ENCODE measurements at regions not wholly inside any gene's neighbourhood (a gene's known extent, or its start where the extent isn't known, plus 50 kb on each side); places are given as distances from the start of the nearest gene placed in this dataset.

DNA sequence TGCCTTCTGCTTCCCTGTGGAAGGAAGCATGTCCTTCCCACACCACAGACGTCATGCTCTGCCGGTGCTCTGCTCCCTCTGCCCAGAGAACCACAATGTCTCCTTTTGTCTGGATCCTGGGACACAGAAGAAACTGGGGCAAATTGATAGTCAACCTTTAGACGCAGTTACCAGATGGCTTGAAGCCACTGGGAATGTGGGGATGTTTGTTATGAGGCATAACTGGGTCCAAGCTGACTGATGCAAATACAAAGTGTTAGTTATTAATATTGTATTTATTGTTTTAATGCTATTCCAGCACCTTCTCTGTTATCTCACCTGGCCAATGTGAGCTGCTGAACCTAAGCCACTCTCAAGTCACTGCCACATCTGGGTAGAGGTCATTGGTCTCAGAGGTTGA lies 322.2 kb downstream of the SHANK2 start:
- no peak for DNase-seq (ENCODE audit: low spot score)

DNA sequence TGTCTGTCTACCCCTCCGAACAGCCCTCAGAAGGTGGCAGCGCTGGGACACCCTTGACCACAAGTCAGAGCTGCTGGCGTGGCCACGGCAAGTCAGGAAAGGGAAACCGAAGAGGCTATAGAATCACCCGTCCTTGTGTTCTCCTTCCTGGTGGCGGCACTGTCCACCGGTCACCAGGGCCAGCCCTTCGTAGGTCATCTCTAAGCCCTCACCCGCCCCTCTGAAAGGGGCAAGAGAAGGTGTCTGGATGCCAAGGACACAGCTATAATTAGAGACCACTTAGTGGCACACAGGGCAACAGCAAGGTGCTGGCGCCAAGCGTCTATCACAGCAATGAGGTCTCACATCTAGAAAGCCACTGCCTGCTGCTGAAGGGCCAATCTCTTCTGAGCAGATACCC lies 320.9 kb downstream of the SHANK2 start:
- DNase-seq (ENCODE audit: low spot score), result no peak

DNA sequence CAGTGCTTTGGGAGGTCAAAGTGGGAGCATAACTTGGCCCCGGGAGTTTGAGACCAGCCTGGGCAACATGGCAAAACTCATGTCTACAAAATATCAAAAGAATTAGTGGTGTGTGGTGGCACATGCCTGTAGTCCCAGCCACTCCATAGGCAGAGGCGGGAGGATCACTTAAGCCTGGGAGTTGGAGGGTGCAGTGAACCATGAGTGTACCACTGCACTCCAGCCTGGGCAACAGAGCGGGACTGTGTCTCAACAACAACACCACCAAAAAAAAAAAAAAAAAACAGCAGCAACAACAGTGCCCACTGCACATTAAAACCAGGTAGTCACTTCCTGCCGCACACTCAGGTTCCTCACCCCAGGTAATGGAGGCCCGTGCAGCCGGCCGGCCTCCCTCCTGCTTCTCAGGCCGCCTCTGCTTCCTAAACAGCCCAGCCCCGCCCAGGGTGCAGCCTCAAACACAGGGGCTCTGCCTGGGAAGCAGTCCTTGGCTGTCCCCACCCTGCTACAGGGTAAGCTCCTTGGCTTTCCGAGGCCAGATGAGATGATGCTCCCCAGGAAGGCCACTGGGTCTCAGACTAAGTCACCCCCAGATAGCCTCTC lies 318.3 kb downstream of the SHANK2 start:
- DNase-seq (ENCODE audit: low spot score), result no peak

DNA sequence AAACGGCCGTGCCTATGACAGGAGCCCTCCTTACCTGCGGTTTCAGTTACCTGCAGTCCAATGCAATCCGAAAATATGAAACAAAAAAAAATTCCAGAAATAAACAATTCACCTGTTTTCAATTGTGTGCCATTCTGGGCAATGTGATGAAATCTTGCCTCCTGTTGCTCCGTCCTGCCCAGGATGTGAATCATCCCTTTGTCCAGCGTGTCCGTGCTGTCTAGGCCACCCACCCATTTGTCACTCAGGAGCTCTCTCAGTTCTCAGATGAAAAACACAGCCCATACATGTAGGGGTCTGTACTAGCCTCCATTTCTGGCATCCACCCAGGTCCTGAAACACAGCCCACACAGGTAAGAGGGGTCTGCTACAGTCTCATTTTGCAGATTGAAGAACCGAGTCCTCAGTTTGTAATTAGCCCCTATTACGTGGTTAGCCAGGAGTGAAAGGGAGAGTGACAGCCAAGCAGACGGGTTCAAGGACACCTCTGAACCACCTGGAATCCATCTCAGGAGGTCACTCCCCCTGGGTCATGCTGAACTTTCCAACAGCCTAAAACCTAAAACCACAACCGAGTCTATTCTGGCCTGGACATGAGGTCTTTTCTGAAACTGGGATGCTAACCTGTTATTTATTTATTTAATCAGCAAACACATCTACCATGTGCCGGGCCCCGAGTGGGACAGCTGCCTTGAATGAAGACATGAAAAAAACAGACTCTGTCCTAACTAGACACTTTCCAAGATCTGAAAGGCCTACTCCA lies 317.2 kb downstream of the SHANK2 start:
- DNase-seq (ENCODE audit: low spot score), result no peak

DNA sequence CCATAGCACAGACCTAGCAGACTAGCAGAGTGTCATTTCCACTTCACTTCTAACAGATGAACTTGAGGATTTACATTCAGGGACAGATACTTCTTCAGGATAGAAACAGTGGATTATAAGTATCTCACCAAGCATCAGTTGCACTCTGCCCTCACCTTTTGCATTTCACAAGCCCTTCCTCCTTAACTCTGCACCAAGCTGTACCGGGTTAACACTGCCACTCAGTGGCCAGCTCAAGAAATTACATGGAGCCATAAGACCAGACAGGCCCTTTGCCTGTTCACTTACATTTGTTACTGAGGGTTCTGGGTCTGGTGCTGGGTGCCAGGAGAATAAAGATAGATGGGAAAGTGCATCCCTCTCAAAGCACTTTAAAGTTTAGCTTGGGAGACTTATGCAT lies 309.8 kb downstream of the SHANK2 start:
- DNase-seq (ENCODE audit: low spot score), result no peak

DNA sequence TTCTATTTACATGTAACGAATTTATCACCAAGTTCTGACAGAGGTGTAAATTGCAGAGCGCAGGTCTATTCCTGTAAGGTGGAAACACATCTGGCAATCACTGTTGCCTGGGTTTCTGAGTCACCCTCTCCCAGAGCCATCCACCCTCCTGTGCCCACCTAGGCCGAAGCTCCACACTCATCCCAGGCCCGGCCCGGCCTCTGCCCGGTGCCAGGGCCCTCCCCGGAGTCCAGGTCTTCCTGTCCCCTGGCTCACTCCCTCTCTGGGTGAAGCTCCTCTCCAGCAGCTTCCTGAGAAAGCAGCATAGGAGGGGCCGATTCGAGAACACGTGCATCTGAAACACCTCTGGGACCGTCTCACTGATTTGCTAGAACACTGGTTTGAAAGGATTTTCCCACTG lies 308.2 kb downstream of the SHANK2 start:
- DNase-seq (ENCODE audit: low spot score), result no peak

DNA sequence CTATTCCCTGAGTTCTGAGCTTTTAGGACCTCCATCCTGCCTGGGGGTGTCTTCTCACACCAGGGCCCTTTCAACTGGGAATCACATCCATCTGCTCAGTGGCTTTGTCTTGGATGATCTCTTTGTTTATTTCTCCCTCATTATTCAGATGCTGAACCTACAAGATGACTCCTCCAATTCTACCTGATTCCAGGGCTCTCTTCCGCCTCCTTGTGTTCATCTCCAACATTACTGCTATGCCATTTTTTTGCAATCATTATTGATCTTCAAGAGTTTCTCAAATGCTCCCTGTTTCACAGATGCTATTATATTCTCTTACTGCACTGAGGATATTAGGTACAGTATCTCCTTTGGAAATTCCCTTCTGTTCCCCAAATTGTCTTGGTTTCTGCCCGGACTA lies 307.7 kb downstream of the SHANK2 start:
- no peak for DNase-seq (ENCODE audit: low spot score)

DNA sequence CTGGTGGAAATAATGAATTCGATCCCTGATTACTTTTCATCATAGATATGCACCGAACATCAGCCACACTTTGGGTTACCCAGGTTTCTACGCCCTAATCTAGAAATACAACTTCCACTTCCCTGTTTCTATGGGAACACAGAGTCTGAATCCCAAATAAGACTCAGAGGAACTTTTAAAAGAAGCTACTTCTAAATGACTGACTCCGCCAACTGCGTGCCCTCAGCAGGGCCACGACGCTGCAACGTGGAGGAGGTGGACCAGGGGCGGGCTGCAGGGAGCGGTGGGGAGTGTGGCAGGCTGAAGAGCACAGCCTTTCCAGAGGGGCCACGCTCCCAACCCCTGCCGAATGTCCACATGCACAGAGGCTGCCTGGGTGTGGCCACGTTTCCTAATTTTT lies 304.0 kb downstream of the SHANK2 start:
- no peak for DNase-seq (ENCODE audit: low spot score)

DNA sequence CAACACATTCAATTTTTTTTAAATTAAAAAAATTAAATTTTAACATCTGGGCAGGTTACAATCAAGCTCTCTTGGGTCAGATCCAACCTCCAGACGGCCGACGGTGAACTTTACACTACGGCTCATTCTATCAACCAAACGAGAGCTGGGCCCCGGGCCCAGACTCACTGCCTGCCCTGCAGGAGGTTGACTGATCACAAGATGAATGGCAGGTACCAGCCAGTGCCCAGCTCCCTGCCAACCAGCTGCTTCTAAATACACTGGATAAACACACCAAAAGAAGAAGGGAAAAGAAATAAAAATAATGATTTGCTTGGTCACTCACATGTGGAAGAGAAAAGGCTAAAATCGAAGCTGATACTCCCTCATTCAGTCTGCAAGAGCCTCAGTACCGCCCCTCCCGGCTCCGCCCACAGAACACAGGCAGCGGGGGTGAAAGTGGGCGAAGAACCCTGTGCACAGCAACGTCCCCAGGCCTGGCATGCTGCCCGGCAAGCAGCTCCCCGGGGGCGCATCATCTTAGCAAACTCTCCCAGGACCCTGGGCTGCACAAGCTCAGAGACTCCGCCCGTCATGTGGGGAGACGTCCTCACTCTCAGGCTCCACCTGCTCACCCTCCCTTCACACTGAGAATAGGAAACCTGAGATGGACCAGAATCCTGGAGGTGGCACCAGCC lies 303.4 kb downstream of the SHANK2 start:
- no peak for DNase-seq (ENCODE audit: low spot score)

DNA sequence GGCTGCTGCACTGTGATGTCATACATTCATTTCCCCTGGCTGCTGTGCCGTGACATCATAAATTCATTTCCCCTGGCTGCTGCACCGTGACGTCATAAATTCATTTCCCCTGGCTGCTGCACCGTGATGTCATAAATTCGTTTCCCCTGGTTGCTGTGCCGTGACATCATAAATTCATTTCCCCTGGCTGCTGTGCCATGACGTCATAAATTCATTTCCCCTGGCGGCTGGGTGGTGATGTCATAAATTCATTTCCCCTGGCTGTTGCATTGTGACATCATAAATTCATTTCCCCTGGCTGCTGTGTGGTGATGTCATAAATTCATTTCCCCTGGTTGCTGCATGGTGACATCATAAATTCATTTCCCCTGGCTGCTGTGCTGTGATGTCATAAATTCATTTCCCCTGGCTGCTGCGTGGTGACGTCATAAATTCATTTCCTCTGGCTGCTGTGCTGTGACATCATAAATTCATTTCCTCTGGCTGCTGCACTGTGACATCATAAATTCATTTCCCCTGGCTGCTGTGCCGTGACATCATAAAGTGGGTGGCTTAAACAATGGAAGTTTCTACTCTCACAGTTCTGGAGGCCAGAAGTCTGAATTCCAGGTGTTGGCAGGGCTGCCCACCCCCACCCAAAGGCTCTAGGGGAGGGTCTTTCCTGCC lies 301.1 kb downstream of the SHANK2 start:
- no peak for DNase-seq (ENCODE audit: low spot score)

DNA sequence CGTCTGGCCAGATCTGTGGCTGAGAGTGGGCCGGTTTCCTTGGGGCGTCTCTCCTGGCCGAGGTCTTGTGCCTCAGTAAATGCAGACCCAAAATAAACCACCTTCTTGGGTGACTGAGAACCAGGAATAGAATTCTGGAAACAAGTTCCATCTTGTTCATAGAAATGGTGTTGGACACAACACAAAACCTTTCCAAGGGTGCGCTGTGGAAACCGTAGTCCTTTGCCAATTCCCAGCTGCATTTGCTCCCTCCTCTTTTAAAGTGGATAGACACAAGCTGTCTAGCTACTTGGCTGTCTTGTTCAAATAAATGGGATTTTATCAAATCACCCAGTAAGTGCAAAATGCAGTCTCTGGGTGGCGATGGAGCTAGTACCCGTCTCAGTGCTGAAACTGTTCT lies 300.2 kb downstream of the SHANK2 start:
- DNase-seq (ENCODE audit: low spot score), result no peak

DNA sequence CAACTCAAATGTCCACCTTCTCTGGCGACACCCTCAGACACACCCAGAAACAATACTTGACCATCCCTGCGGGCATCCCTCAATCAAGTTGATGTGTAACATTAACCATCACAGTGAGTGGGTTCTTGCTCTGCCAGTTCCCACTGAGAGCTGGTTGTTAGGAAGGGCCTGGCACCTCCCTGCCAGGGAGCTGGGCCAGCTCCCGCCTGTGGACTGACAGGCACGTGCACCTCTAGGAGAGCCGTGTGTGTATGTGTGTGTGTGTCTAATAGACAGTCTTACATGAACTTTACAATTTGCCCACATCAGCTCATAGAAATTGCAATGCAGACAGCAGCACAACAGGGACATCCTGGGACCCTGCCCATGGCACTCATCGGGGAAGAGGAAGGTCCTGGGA lies 298.7 kb downstream of the SHANK2 start:
- no peak for DNase-seq (ENCODE audit: low spot score)

DNA sequence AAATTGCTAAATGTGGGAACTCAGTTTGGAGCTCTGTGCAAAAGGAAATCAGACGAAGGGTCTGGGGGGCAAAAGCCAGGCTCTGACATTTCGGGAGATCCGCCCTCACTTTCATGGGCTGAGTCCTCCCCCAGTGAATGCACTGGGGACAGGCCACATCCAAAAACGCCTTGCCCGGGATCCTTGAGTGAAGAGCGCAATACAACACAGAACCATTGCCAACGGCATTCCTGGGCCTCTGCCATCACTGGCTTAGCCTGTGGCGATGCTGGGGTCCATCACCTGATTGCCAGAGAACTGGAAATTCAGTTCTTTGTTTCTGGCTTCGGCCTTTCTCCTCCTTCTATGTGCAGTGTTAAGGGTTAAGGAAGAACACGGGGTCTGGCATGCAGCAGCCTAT lies 297.9 kb downstream of the SHANK2 start:
- no peak for DNase-seq (ENCODE audit: low spot score)

All from hematopoietic multipotent progenitor cell treated with erythropoietin and hydrocortisone succinate and interleukin-3 and kit ligand, for 15 days (in vitro differentiated cells).